T-cell (primary cell): ENCODE measurements at regions not wholly inside any gene's neighbourhood (a gene's known extent, or its start where the extent isn't known, plus 50 kb on each side); places are given as distances from the start of the nearest gene placed in this dataset.

Source experiments
- ATAC-seq, 4 experiments: fragments of 200-7000 bp in 3 of 4; fragments of 150-1000 bp in 1 of 4; cut with Tn5 transposase; replicated peaks in 1 of 4; 1 replicate in 3 of 4; 2 replicates in 1 of 4; pipeline ENCODE4 v1.10.0; 2021; ENCODE audit warnings: moderate library complexity in 3 of 4, mild to moderate bottlenecking in 2 of 4, moderate number of reproducible peaks in 1 of 4
- CTCF ChIA-PET, 2 donors: fragments of 300-600 bp; sonication (Branson Sonifier 250); formaldehyde crosslinking; loops; one replicate each; lab custom pipeline; 2022; ENCODE audit warnings: antibody characterized with exemption in 2 of 2; lab: Charles Lee
- POLR2A ChIA-PET, 2 donors: fragments of 300-600 bp; sonication (Branson Sonifier 250); formaldehyde crosslinking; loops; one replicate each; lab custom pipeline; 2022; ENCODE audit warnings: antibody characterized with exemption in 2 of 2; lab: Charles Lee
- DNase-seq, 35 experiments: peaks; one replicate each; pipeline versions ENCODE4 v3.0.0 to v3.0.0-alpha.2; 2013 to 2023
- H3K27ac ChIP-seq: one replicate; pipeline ENCODE4 v1.5.1; 2013; ENCODE audit warnings: low read length
- H3K27me3 ChIP-seq, 2 experiments: replicated peaks in 1 of 2; 1 replicate in 1 of 2; 2 replicates in 1 of 2; pipeline versions ENCODE4 v1.6.1 to v1.7.0; 2013; ENCODE audit warnings: low read length in 1 of 2, mixed read lengths in 1 of 2; ENCODE audit not compliant: control insufficient read depth in 2 of 2, insufficient read depth in 2 of 2; ENCODE audit errors: extremely low read depth in 1 of 2
- H3K36me3 ChIP-seq, 2 donors: 1 replicate in 1 of 2; 2 replicates in 1 of 2; pipeline versions ENCODE4 v1.6.1 to v1.7.0; 2013; ENCODE audit warnings: low read length in 1 of 2; ENCODE audit not compliant: control insufficient read depth in 2 of 2, insufficient read depth in 1 of 2; ENCODE audit errors: extremely low read depth in 1 of 2
- H3K4me1 ChIP-seq, 2 experiments: 1 replicate in 1 of 2; 2 replicates in 1 of 2; pipeline versions ENCODE4 v1.6.1 to v1.7.0; 2013; ENCODE audit warnings: low read length in 2 of 2, mixed read lengths in 1 of 2; ENCODE audit not compliant: insufficient read depth in 2 of 2, control insufficient read depth in 1 of 2; ENCODE audit errors: extremely low read depth in 1 of 2
- H3K4me3 ChIP-seq, 2 donors: 1 replicate in 1 of 2; 2 replicates in 1 of 2; pipeline versions ENCODE4 v1.5.1 to v1.7.0; 2013; ENCODE audit warnings: mild to moderate bottlenecking in 2 of 2, low read length in 1 of 2, moderate library complexity in 1 of 2; ENCODE audit not compliant: control insufficient read depth in 1 of 2; ENCODE audit errors: extremely low read depth in 1 of 2
- H3K9me3 ChIP-seq: 2 replicates; pipeline ENCODE4 v1.7.0; 2013
- H3K27ac Mint-ChIP-seq, 2 donors: one replicate each; pipeline ENCODE4 v1.8.0; 2020 to 2021; ENCODE audit warnings: mild to moderate bottlenecking in 2 of 2, mixed read lengths in 2 of 2
- H3K27me3 Mint-ChIP-seq, 2 donors: one replicate each; pipeline ENCODE4 v1.8.0; 2021 to 2022; ENCODE audit warnings: mixed read lengths in 2 of 2
- H3K36me3 Mint-ChIP-seq: one replicate; pipeline ENCODE4 v1.8.0; 2021; ENCODE audit warnings: mixed read lengths
- H3K4me1 Mint-ChIP-seq, 3 donors: one replicate each; pipeline ENCODE4 v1.8.0; 2020 to 2022; ENCODE audit warnings: mixed read lengths in 3 of 3, mild to moderate bottlenecking in 1 of 3
- H3K4me3 Mint-ChIP-seq, 3 donors: one replicate each; pipeline ENCODE4 v1.8.0; 2020 to 2022; ENCODE audit warnings: mild to moderate bottlenecking in 3 of 3, mixed read lengths in 3 of 3, moderate library complexity in 3 of 3
- H3K9me3 Mint-ChIP-seq, 3 donors: one replicate each; pipeline ENCODE4 v1.8.0; 2020 to 2022; ENCODE audit warnings: mixed read lengths in 3 of 3
- WGBS: methylation state at CpG from one replicate; pipeline ENCODE4 v1.1.5; 2013; ENCODE audit warnings: missing lambda C conversion rate; ENCODE audit not compliant: insufficient coverage; 5-methylcytosine and 5-hydroxymethylcytosine counted together

GRCh38 chr13:18959229-18959628, 222.4 kb downstream of the TUBA3C start:
- CTCF ChIA-PET, result no interaction called here
- Mint-ChIP-seq H3K27ac (no peak overlapping the region), H3K9me3 (peaks cover 4 to 18% (median 11%) of the 10 kb centered on the region in 3 donors), H3K4me3 (no peak overlapping the region), H3K36me3 (no peaks in the 10 kb centered on the region), H3K4me1 (no peaks in the 10 kb centered on the region), H3K27me3 (no peaks in the 10 kb centered on the region)
- Histone ChIP-seq H3K27me3 (no peaks in the 10 kb centered on the region), H3K4me3 (no peak overlapping the region), H3K36me3 (no peaks in the 10 kb centered on the region), H3K27ac (no peak overlapping the region), H3K9me3 (no peaks in the 10 kb centered on the region), H3K4me1 (no peaks in the 10 kb centered on the region)
- POLR2A ChIA-PET, result no interaction called here
- ATAC-seq, result no peak
- 55% methylated on average over 2 of the region's 2 CpGs for WGBS
- DNase-seq, result no peak

- 70% methylated on average over 4 of the region's 4 CpGs for WGBS
- ChIA-PET POLR2A (no interaction called here), CTCF (no interaction called here)
- H3K4me3 ChIP-seq, result no peak overlapping the region
- no peak for DNase-seq
- no peaks in the 10 kb centered on the region for H3K4me1 Mint-ChIP-seq
- peaks cover 4 to 18% (median 11%) of the 10 kb centered on the region in 3 donors for H3K9me3 Mint-ChIP-seq
- H3K27me3 ChIP-seq, result no peaks in the 10 kb centered on the region
- no peak overlapping the region for H3K4me3 Mint-ChIP-seq
- no peak for ATAC-seq
- no peaks in the 10 kb centered on the region for H3K4me1 ChIP-seq
- H3K9me3 ChIP-seq, result no peaks in the 10 kb centered on the region
- no peak overlapping the region for H3K27ac Mint-ChIP-seq
- H3K27ac ChIP-seq, result no peak overlapping the region
- H3K36me3 ChIP-seq, result no peaks in the 10 kb centered on the region
- no peaks in the 10 kb centered on the region for H3K27me3 Mint-ChIP-seq
- H3K36me3 Mint-ChIP-seq, result no peaks in the 10 kb centered on the region
Measured at GRCh38 chr13:18956473-18957078, 225.0 kb downstream of the TUBA3C start.

- Histone ChIP-seq H3K4me3 (no peak overlapping the region), H3K36me3 (no peaks in the 10 kb centered on the region), H3K27me3 (no peaks in the 10 kb centered on the region), H3K4me1 (no peaks in the 10 kb centered on the region), H3K27ac (no peak overlapping the region), H3K9me3 (no peaks in the 10 kb centered on the region)
- H3K36me3 Mint-ChIP-seq, result no peaks in the 10 kb centered on the region
- H3K4me1 Mint-ChIP-seq, result no peaks in the 10 kb centered on the region
- POLR2A ChIA-PET, result no interaction called here
- no peaks in the 10 kb centered on the region for H3K27me3 Mint-ChIP-seq
- H3K9me3 Mint-ChIP-seq, result peaks cover 4 to 18% (median 11%) of the 10 kb centered on the region in 3 donors
- DNase-seq (no peak), ATAC-seq (no peak)
- 35% methylated on average over 5 of the region's 5 CpGs for WGBS
- CTCF ChIA-PET, result no interaction called here
- H3K4me3 Mint-ChIP-seq, result no peak overlapping the region
- H3K27ac Mint-ChIP-seq, result no peak overlapping the region
Measured at GRCh38 chr13:18954254-18954653, 227.4 kb downstream of the TUBA3C start.

- no peaks in the 10 kb centered on the region for H3K9me3 ChIP-seq
- no peak overlapping the region for H3K4me3 ChIP-seq
- H3K27me3 ChIP-seq, result no peaks in the 10 kb centered on the region
- DNase-seq, result no peak
- CTCF ChIA-PET, result no interaction called here
- no peaks in the 10 kb centered on the region for H3K4me1 ChIP-seq
- H3K27me3 Mint-ChIP-seq, result no peaks in the 10 kb centered on the region
- POLR2A ChIA-PET, result interaction anchor here in 1 of 2 donors (0.6 kb wide), 1 partner anchor 18 kb away, joined by 3 read pairs; no protein-coding TSS in a partner anchor
- no peaks in the 10 kb centered on the region for H3K36me3 ChIP-seq
- peaks cover 4 to 18% (median 11%) of the 10 kb centered on the region in 3 donors for H3K9me3 Mint-ChIP-seq
- no peak overlapping the region for H3K27ac Mint-ChIP-seq
- H3K36me3 Mint-ChIP-seq, result no peaks in the 10 kb centered on the region
- no peaks in the 10 kb centered on the region for H3K4me1 Mint-ChIP-seq
- no peak overlapping the region for H3K27ac ChIP-seq
- H3K4me3 Mint-ChIP-seq, result no peak overlapping the region
- no peak for ATAC-seq
- 72% methylated on average over 8 of the region's 8 CpGs for WGBS
Measured at GRCh38 chr13:18953139-18953930, 228.3 kb downstream of the TUBA3C start.

GRCh38 chr13:18952225-18953016, 229.2 kb downstream of the TUBA3C start:
- ChIA-PET POLR2A (no interaction called here), CTCF (no interaction called here)
- no peaks in the 10 kb centered on the region for H3K4me1 ChIP-seq
- no peaks in the 10 kb centered on the region for H3K36me3 Mint-ChIP-seq
- no peaks in the 10 kb centered on the region for H3K27me3 Mint-ChIP-seq
- no peaks in the 10 kb centered on the region for H3K4me1 Mint-ChIP-seq
- no peaks in the 10 kb centered on the region for H3K9me3 ChIP-seq
- no peak for DNase-seq
- peak in 1 of 4 experiments; percentile 12 for ATAC-seq
- no peak overlapping the region for H3K4me3 Mint-ChIP-seq
- peaks cover 4 to 18% (median 11%) of the 10 kb centered on the region in 3 donors for H3K9me3 Mint-ChIP-seq
- H3K4me3 ChIP-seq, result no peak overlapping the region
- no peak overlapping the region for H3K27ac ChIP-seq
- no peaks in the 10 kb centered on the region for H3K36me3 ChIP-seq
- no peaks in the 10 kb centered on the region for H3K27me3 ChIP-seq
- WGBS, result 83% methylated on average over 11 of the region's 18 CpGs
- no peak overlapping the region for H3K27ac Mint-ChIP-seq

- no peaks in the 10 kb centered on the region for H3K27me3 ChIP-seq
- H3K9me3 ChIP-seq, result no peaks in the 10 kb centered on the region
- no peaks in the 10 kb centered on the region for H3K36me3 Mint-ChIP-seq
Measured at GRCh38 chr13:18951412-18951811, 230.2 kb downstream of the TUBA3C start.

More at GRCh38 chr13:18951412-18951811, 230.2 kb downstream of the TUBA3C start:
- H3K27ac Mint-ChIP-seq, result no peak overlapping the region
- ChIA-PET POLR2A (no interaction called here), CTCF (no interaction called here)
- peaks cover 0 to 10% (median 4%) of the 10 kb centered on the region in 3 donors for H3K9me3 Mint-ChIP-seq
- WGBS, result 93% methylated on average over 12 of the region's 13 CpGs
- Histone ChIP-seq H3K4me1 (no peaks in the 10 kb centered on the region), H3K4me3 (no peak overlapping the region), H3K27ac (no peak overlapping the region), H3K36me3 (no peaks in the 10 kb centered on the region)
- no peak for DNase-seq
- no peak overlapping the region for H3K4me3 Mint-ChIP-seq
- no peak for ATAC-seq
- H3K27me3 Mint-ChIP-seq, result no peaks in the 10 kb centered on the region
- H3K4me1 Mint-ChIP-seq, result no peaks in the 10 kb centered on the region
